Activated CD8-positive, alpha-beta memory T cell treated with anti-CD3 and anti-CD28 coated beads for 36 hours (primary cell): ENCODE measurements at regions not wholly inside any gene's neighbourhood (a gene's known extent, or its start where the extent isn't known, plus 50 kb on each side); places are given as distances from the start of the nearest gene placed in this dataset.

Experiments used
- CTCF ChIA-PET: fragments of 350-600 bp; sonication (Branson Sonifier 250); formaldehyde crosslinking; loops from one replicate; lab custom pipeline; 2021; ENCODE audit warnings: antibody characterized with exemption; lab: Charles Lee
- POLR2A ChIA-PET: fragments of 350-600 bp; sonication (Branson Sonifier 250); formaldehyde crosslinking; loops from one replicate; lab custom pipeline; 2021; ENCODE audit warnings: antibody characterized with exemption; lab: Charles Lee

- ChIA-PET POLR2A (no interaction called here), CTCF (no interaction called here)
Measured at GRCh38 chr13:33508060-33508459, 222.5 kb upstream of the STARD13 start.

GRCh38 chr13:33509642-33510229 lies 224.2 kb upstream of the STARD13 start:
- ChIA-PET POLR2A (no interaction called here), CTCF (no interaction called here)

GRCh38 chr13:33510350-33510970 lies 224.9 kb upstream of the STARD13 start:
- ChIA-PET CTCF (no interaction called here), POLR2A (no interaction called here)

- CTCF ChIA-PET = no interaction called here
- POLR2A ChIA-PET = no interaction called here
Measured at GRCh38 chr13:33512880-33513554, 227.5 kb upstream of the STARD13 start.

- ChIA-PET CTCF (no interaction called here), POLR2A (no interaction called here)
Measured at GRCh38 chr13:33514362-33514761, 228.8 kb upstream of the STARD13 start.

GRCh38 chr13:33515146-33515545 lies 229.6 kb upstream of the STARD13 start:
- CTCF ChIA-PET = no interaction called here
- POLR2A ChIA-PET = no interaction called here

- ChIA-PET POLR2A (no interaction called here), CTCF (no interaction called here)
Measured at GRCh38 chr13:33518452-33518851, 232.9 kb upstream of the STARD13 start.

DNA sequence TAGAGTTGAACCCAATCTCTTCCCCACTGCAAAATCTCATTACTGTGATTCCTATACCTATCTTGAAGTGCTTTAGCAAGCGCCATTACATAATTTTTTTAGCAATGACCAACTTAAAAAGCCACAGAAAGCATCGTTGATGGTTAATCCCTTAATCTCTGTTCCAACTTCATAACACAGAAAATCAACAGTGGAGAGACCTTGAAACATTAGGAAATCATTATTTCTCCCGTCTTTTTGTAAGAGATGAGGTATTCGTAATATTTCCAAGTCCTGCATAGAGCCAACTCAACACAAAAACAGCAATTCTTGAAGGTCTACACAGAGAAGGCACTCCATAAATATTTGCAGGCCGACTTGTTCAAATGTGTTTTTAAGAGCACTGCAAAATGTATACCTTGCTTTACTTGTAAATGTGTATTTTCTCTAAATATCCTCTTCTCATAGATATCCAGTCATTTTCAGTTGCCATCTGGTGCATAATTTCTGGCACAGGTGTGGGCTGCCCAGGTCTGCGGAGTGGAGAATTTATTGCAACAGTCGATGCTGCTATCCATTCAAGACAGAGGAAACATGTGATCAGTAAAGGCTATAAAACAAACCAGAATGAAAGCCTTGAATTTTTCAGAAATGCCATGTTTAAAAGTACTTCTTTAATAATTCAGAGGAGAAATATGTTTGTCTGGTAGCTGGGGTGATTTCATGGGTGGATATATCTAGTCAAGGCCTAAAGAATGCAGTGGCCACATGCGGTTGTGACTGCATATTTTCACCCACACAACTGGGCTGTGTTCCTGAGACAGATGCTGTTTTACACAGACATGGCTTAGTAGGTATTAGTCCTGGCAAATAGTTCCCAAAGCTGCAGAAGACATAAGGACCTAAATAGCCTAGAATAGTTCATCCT lies 234.3 kb upstream of the STARD13 start:
- ChIA-PET CTCF (no interaction called here), POLR2A (no interaction called here)

GRCh38 chr13:33520468-33520839 lies 234.9 kb upstream of the STARD13 start:
- CTCF ChIA-PET = no interaction called here
- POLR2A ChIA-PET = no interaction called here

DNA sequence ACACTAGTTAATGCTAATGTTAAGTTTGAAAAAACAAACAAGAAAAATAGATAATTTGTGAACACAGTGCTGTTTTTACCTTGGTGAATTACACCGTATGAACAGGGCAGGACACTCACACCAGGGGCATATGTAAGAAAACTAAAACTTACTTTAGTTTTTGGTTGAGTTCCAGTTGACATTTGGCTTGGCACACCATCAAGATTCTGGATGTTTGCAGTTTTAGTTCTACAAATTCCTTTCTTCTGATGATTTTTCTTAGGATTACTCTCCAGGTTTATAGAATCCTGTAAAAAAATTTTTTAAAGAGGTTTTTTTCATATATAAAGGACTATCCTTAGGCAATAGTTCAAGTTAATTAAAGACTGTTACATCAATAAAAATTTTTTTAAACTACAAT lies 238.5 kb upstream of the STARD13 start:
- CTCF ChIA-PET = no interaction called here
- POLR2A ChIA-PET = no interaction called here

- ChIA-PET POLR2A (no interaction called here), CTCF (no interaction called here)
Measured at GRCh38 chr13:33525763-33526162, 240.2 kb upstream of the STARD13 start.

DNA sequence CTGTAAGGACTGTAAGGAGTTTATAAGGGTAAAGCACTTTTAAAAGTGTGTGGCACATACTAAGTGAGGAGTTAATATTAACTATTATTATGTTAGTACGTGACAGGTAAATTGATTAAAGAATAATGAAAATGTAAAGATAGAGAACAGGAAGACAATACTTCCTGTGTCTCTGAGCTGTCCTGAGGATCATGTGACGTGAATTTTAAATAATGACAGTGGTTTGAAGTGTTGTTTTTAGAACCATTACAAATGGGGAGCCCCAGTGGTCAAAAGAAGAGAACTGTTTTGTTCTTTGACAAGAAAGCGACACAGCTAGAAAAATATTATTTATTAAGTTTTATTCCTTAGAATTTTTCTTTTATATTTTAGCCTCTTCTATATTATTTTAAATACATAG lies 241.2 kb upstream of the STARD13 start:
- ChIA-PET POLR2A (no interaction called here), CTCF (no interaction called here)

DNA sequence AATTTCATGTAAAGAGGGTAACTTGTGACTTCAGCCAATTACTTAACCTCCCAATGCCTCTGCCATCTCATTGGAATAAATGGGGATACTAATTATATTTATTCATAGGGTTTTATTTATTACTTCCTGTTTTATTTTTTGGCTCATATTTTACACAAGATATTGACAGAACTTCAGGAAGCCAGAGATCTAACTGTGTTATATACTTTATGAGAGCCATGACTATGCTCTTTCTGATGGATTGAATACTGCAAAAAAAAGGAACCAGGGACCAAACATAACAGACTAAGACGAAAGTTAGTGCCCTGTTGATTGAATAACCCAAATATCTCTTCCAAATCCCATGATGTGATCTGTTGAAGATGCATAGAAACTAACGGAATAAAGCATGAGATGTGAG lies 243.3 kb upstream of the STARD13 start:
- POLR2A ChIA-PET = no interaction called here
- CTCF ChIA-PET = no interaction called here

DNA sequence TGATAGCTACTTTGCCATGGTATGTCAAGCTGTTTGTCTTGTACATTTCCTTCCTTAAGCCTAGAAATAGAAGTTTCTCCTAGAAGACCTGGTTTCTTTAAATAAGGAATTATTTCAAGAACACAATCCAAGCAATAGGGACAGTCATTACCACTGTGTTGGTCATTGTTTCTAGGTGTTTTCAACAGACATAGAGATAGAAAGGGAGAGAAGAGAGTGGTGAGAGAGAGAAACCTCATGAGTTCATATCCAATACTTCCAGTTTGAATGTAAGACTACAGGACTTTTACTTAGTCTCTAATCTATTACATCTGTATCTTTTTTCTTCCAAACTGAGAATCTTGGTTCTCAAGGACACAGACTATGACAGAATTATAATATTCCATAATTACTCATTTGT lies 245.9 kb upstream of the STARD13 start:
- ChIA-PET CTCF (no interaction called here), POLR2A (no interaction called here)

DNA sequence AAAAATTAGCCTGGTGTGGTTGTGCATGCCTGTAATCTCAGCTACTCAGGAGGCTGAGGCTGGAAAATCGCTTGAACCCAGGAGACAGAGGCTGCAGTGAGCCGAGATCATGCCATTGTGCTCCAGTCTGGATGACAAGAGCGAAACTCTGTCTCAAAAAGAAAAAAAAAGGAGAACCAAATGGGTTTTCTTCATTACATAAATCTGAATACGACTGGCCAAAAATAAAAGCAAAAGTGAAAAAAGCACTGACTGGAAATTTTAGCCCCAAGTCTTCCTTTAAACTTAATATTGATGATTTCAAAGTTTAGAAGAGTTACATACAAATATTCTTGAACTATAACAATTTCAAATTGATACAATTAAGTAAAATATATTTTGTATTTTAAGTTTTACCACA lies 249.5 kb upstream of the STARD13 start:
- CTCF ChIA-PET = no interaction called here
- POLR2A ChIA-PET = no interaction called here

DNA sequence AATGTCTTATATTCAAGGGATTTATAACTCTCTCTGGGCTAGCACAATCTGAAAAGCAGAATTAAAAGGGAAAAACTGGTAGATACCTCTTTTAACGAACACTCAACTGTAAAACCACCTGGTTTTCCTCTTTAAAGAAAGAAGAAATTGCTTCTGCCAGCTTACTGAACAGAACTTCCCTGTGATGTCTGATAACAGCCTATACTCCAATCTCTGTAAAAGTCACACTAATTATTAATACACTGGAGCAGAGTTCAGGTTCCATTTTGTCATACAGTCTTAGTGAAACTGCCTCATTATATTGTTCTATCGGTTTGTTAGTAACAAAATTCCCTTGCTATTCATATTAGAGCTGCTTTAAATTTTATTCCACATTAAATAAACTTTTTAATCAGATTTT lies 251.0 kb upstream of the STARD13 start:
- CTCF ChIA-PET = no interaction called here
- POLR2A ChIA-PET = no interaction called here

GRCh38 chr13:33537026-33537425 lies 251.5 kb upstream of the STARD13 start:
- CTCF ChIA-PET = no interaction called here
- POLR2A ChIA-PET = no interaction called here

- ChIA-PET CTCF (no interaction called here), POLR2A (no interaction called here)
Measured at GRCh38 chr13:33537676-33538075, 252.1 kb upstream of the STARD13 start.

- POLR2A ChIA-PET = interaction anchor here (1.1 kb wide), 1 partner anchor 1226 kb away, joined by 3 read pairs; the partner anchor contains the start of gene BRCA2
- CTCF ChIA-PET = interaction anchor here (0.6 kb wide), 1 partner anchor 627 kb away, joined by 5 read pairs; no protein-coding TSS in a partner anchor
Measured at GRCh38 chr13:33541456-33541855, 255.9 kb upstream of the STARD13 start.

DNA sequence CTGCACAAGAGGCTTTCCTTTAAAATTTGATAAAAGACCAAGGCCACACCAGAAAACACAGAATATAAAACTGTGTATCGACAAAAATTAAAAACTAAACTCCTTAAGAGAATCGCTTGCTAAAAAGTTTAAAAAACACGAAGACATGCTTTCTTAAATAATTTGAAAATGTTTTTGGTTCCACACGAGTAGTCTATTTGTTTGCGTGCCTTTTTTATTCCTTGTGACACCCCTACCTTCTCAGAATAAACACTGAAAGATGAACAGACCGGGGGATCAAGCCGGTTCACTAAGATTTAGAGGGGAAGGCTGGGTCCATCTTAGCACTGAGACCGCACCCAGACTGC lies 256.4 kb upstream of the STARD13 start:
- POLR2A ChIA-PET = no interaction called here

More for the DNA sequence above, 256.4 kb upstream of the STARD13 start:
- CTCF ChIA-PET = interaction anchor here (0.6 kb wide), 1 partner anchor 628 kb away, joined by 5 read pairs; no protein-coding TSS in a partner anchor
